Natural killer cell (primary cell): ENCODE measurements at regions not wholly inside any gene's neighbourhood (a gene's known extent, or its start where the extent isn't known, plus 50 kb on each side); places are given as distances from the start of the nearest gene placed in this dataset.

Experiments
- ATAC-seq, 3 donors: fragments of 150-1000 bp in 2 of 3; fragments of 200-7000 bp in 1 of 3; cut with Tn5 transposase; 1 replicate in 1 of 3; 2 replicates in 2 of 3; pipeline ENCODE4 v1.10.0; 2021; ENCODE audit warnings: mild to moderate bottlenecking in 2 of 3, moderate library complexity in 2 of 3
- DNase-seq, 2 donors: peaks; one replicate each; pipeline versions ENCODE4 v3.0.0 to v3.0.0-alpha.2; 2013 to 2021; ENCODE audit warnings: mixed read lengths in 1 of 2
- H3K27ac ChIP-seq: one replicate; pipeline ENCODE4 v1.5.1; 2013; ENCODE audit warnings: mild to moderate bottlenecking, low read length
- H3K27me3 ChIP-seq: one replicate; pipeline ENCODE4 v1.6.1; 2013; ENCODE audit warnings: low read length; ENCODE audit not compliant: control insufficient read depth, insufficient read depth
- H3K36me3 ChIP-seq: one replicate; pipeline ENCODE4 v1.6.1; 2013; ENCODE audit warnings: low read length; ENCODE audit not compliant: control insufficient read depth, insufficient read depth
- H3K4me1 ChIP-seq: one replicate; pipeline ENCODE4 v1.6.1; 2013; ENCODE audit warnings: low read length; ENCODE audit not compliant: control insufficient read depth, insufficient read depth
- H3K4me3 ChIP-seq: one replicate; pipeline ENCODE4 v1.5.1; 2013; ENCODE audit warnings: low read length
- H3K9me3 ChIP-seq: one replicate; pipeline ENCODE4 v1.6.1; 2013; ENCODE audit warnings: low read length; ENCODE audit not compliant: control insufficient read depth, insufficient read depth
- H3K27ac Mint-ChIP-seq, 2 donors: one replicate each; pipeline ENCODE4 v1.8.0; 2022; ENCODE audit warnings: mild to moderate bottlenecking in 2 of 2, mixed read lengths in 2 of 2, moderate library complexity in 1 of 2
- H3K27me3 Mint-ChIP-seq, 2 donors: one replicate each; pipeline ENCODE4 v1.8.0; 2022; ENCODE audit warnings: low read depth in 2 of 2, mixed read lengths in 2 of 2
- H3K36me3 Mint-ChIP-seq: one replicate; pipeline ENCODE4 v1.8.0; 2022; ENCODE audit warnings: mixed read lengths
- H3K4me1 Mint-ChIP-seq, 2 donors: one replicate each; pipeline ENCODE4 v1.8.0; 2022; ENCODE audit warnings: mixed read lengths in 2 of 2
- H3K4me3 Mint-ChIP-seq: one replicate; pipeline ENCODE4 v1.8.0; 2022; ENCODE audit warnings: mild to moderate bottlenecking, moderate library complexity, mixed read lengths
- H3K9me3 Mint-ChIP-seq, 2 donors: one replicate each; pipeline ENCODE4 v1.8.0; 2022; ENCODE audit warnings: mixed read lengths in 2 of 2
- CTCF ChIP-seq: fragments of 200-600 bp; IDR thresholded peaks from one replicate; pipeline ENCODE4 v1.8.0; 2022; ENCODE audit warnings: antibody characterized with exemption
- WGBS: methylation state at CpG from one replicate; pipeline ENCODE4 v1.1.7; 2013; ENCODE audit warnings: missing lambda C conversion rate; ENCODE audit not compliant: insufficient coverage; 5-methylcytosine and 5-hydroxymethylcytosine counted together
- intact Hi-C: fragments of 100-400 bp; cut with micrococcal nuclease; formaldehyde crosslinking; loops from one replicate; pipeline ENCODE4 v1.14.2; 2022

- H3K36me3 Mint-ChIP-seq = no peaks in the 10 kb centered on the region
- H3K4me1 Mint-ChIP-seq = no peaks in the 10 kb centered on the region
- H3K4me3 Mint-ChIP-seq = no peak overlapping the region
- no peak overlapping the region for H3K4me3 ChIP-seq
- intact Hi-C loops = no loop called here
- no peak for ATAC-seq
- no peak overlapping the region for H3K27ac Mint-ChIP-seq
- WGBS = 83% methylated on average over 9 of the region's 9 CpGs
- no peaks in the 10 kb centered on the region for H3K9me3 Mint-ChIP-seq
- H3K36me3 ChIP-seq = no peaks in the 10 kb centered on the region
- H3K4me1 ChIP-seq = no peaks in the 10 kb centered on the region
- H3K27ac ChIP-seq = no peak overlapping the region
- no peaks in the 10 kb centered on the region for H3K9me3 ChIP-seq
- H3K27me3 ChIP-seq = peaks cover 2% of the 10 kb centered on the region
- no peak for TF ChIP-seq CTCF
- no peak for DNase-seq
- peaks cover 28 to 66% of the 10 kb centered on the region in 2 donors for H3K27me3 Mint-ChIP-seq
These were observed 189.3 kb downstream of the OPA1 start for GRCh38 chr3:193782276-193782647.

GRCh38 chr3:193782747-193783146 is 189.7 kb downstream of the OPA1 start:
- no peaks in the 10 kb centered on the region for H3K36me3 ChIP-seq
- Mint-ChIP-seq H3K4me3 (no peak overlapping the region), H3K27ac (no peak overlapping the region), H3K9me3 (no peaks in the 10 kb centered on the region), H3K4me1 (no peaks in the 10 kb centered on the region), H3K27me3 (peaks cover 30 to 66% of the 10 kb centered on the region in 2 donors), H3K36me3 (no peaks in the 10 kb centered on the region)
- DNase-seq = no peak
- H3K4me3 ChIP-seq = no peak overlapping the region
- H3K9me3 ChIP-seq = no peaks in the 10 kb centered on the region
- intact Hi-C loops = no loop called here
- H3K27me3 ChIP-seq = peaks cover 2% of the 10 kb centered on the region
- 90% methylated on average over 3 of the region's 3 CpGs for WGBS
- ATAC-seq = no peak
- TF ChIP-seq CTCF = no peak
- no peak overlapping the region for H3K27ac ChIP-seq
- no peaks in the 10 kb centered on the region for H3K4me1 ChIP-seq

- Histone ChIP-seq H3K27ac (no peak overlapping the region), H3K4me1 (no peaks in the 10 kb centered on the region), H3K36me3 (no peaks in the 10 kb centered on the region), H3K27me3 (peaks cover 2% of the 10 kb centered on the region), H3K9me3 (no peaks in the 10 kb centered on the region), H3K4me3 (no peak overlapping the region)
- no peaks in the 10 kb centered on the region for H3K4me1 Mint-ChIP-seq
- H3K27ac Mint-ChIP-seq = no peak overlapping the region
- TF ChIP-seq CTCF = no peak
- ATAC-seq = no peak
- no peaks in the 10 kb centered on the region for H3K9me3 Mint-ChIP-seq
- peaks cover 35 to 66% of the 10 kb centered on the region in 2 donors for H3K27me3 Mint-ChIP-seq
- no peak for DNase-seq
- no peaks in the 10 kb centered on the region for H3K36me3 Mint-ChIP-seq
- 90% methylated on average over 4 of the region's 5 CpGs for WGBS
- intact Hi-C loops = no loop called here
- no peak overlapping the region for H3K4me3 Mint-ChIP-seq
These were observed 190.3 kb downstream of the OPA1 start for GRCh38 chr3:193783166-193783896.

- no peak overlapping the region for H3K27ac ChIP-seq
- H3K36me3 Mint-ChIP-seq = no peaks in the 10 kb centered on the region
- H3K36me3 ChIP-seq = no peaks in the 10 kb centered on the region
- no peaks in the 10 kb centered on the region for H3K4me1 ChIP-seq
- no peak overlapping the region for H3K4me3 Mint-ChIP-seq
- WGBS = 94% methylated on average over 1 of the region's 1 CpG
- no peak overlapping the region for H3K4me3 ChIP-seq
- no peaks in the 10 kb centered on the region for H3K27me3 ChIP-seq
- no peak overlapping the region for H3K27ac Mint-ChIP-seq
- peaks cover 27 to 53% of the 10 kb centered on the region in 2 donors for H3K27me3 Mint-ChIP-seq
- DNase-seq (no peak), ATAC-seq (no peak)
- H3K9me3 ChIP-seq = no peaks in the 10 kb centered on the region
- no peak for TF ChIP-seq CTCF
- intact Hi-C loops = no loop called here
- H3K4me1 Mint-ChIP-seq = no peaks in the 10 kb centered on the region
- no peaks in the 10 kb centered on the region for H3K9me3 Mint-ChIP-seq
These were observed 191.8 kb downstream of the OPA1 start for GRCh38 chr3:193784822-193785221.
